ENCODE measurements at regions not wholly inside any gene's neighbourhood (a gene's known extent, or its start where the extent isn't known, plus 50 kb on each side); places are given as distances from the start of the nearest gene placed in this dataset.

DNA sequence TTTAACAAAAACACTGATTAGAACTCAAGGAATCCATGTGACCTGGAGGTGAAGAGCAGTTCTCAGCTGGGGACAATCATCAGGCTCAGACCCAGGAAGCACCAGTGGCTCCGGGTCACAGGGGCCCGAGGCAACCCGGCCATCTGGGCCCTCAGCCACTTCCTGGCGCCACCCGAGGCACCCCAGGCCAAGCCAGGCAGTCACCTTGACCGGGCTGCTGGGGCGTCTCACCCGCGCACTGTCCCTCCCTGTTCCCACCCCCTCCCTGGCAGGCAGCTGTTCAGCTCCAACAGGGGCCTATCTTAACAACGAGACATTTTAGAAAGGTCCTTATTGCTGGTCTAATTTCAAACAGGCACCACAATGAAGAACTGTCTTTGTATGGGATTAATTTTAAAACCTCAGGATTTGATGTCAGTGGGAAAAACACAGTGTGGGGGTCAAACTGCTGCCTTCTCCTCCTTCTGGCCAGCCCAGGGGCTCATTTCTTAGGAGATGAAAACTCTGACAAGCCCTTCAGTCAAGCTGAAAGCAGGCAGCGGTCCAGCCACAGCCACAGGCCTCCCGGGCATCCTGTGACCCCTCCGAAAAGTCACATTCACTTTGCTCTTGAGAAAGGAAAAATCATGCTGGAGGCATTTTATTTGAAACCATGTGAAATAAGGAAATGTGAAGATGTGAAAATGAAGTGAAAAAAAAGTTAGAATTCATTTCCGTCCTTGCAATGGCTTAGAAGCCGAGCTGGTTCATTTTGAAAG is 83.3 kb downstream of the KCTD15 start:
- Histone ChIP-seq H3K27me3 (ENCODE audit: control insufficient read depth, insufficient read depth, low read length) (no peaks in the 10 kb centered on the region), H3K36me3 (ENCODE audit: control insufficient read depth, insufficient read depth, low read length) (no peaks in the 10 kb centered on the region), H3K4me1 (ENCODE audit: control insufficient read depth, insufficient read depth, low read length) (peaks cover 29% of the 10 kb centered on the region), H3K9me3 (ENCODE audit: control insufficient read depth, insufficient read depth, low read depth, low read length) (no peaks in the 10 kb centered on the region), H3K9ac (ENCODE audit: low read length) (no peak overlapping the region), H3K4me3 (ENCODE audit: low read depth, low read length) (no peak overlapping the region), H3K27ac (ENCODE audit: low read depth, low read length) (no peak overlapping the region)

DNA sequence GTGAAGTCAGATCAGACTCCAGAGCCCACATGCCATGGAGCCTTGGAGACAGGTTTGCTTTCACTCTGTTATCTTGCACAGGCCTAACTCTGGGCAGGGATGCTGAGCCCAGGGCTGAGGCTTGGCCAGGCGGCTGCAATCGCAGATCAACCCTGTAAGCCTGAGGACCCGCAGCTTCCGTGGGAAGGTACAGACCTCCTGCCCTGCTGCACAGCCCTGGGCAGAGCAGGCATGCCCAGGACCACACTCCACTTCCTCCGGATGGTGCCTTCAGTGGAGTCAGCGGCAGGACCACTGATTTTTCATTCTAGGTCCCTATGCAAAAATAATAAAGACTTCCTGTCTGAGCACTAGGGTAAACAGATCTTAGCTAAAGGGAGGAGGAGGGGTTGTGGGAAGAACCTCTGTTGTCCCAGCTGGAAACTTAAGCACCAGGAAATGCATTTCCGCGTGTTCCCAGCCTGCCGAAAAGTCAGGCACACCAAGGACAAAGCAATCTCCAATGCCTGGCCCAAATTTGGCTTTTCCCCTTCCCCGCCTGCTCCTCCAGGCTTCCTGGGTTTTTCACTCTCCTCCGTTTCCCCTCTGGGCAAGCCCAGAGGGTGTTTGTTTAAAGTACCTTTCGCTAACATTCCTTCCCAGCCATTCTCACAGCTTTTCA is 87.3 kb downstream of the KCTD15 start:
- Histone ChIP-seq H3K27ac (ENCODE audit: low read depth, low read length) (peak overlapping the region; percentile 67), H3K4me3 (ENCODE audit: low read depth, low read length) (peak overlapping the region; percentile 33), H3K4me1 (ENCODE audit: control insufficient read depth, insufficient read depth, low read length) (peaks cover 33% of the 10 kb centered on the region), H3K36me3 (ENCODE audit: control insufficient read depth, insufficient read depth, low read length) (no peaks in the 10 kb centered on the region), H3K9ac (ENCODE audit: low read length) (peak overlapping the region; percentile 48), H3K27me3 (ENCODE audit: control insufficient read depth, insufficient read depth, low read length) (no peaks in the 10 kb centered on the region), H3K9me3 (ENCODE audit: control insufficient read depth, insufficient read depth, low read depth, low read length) (no peaks in the 10 kb centered on the region)

DNA sequence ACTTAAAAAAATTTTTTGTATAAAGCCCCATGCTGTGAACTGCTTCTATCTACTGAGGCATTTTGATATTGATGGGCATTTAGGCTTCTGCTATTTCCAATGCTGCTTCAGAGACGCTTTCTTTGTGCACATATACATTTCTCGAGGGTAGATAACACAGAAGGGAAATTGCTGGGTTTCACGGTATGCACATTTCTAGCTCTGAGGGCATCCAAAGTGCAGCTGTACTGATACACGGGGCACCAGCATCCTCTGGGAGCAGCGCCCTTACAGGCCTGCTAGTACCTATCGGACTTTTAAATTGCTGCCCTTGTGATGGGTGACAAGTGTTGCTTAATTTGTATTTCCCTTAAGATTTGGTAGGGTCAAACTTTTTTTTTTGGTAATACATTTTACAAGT is 88.6 kb downstream of the KCTD15 start:
- H3K4me3 ChIP-seq (ENCODE audit: low read depth, low read length) = no peak overlapping the region
- no peaks in the 10 kb centered on the region for H3K9me3 ChIP-seq (ENCODE audit: control insufficient read depth, insufficient read depth, low read depth, low read length)

DNA sequence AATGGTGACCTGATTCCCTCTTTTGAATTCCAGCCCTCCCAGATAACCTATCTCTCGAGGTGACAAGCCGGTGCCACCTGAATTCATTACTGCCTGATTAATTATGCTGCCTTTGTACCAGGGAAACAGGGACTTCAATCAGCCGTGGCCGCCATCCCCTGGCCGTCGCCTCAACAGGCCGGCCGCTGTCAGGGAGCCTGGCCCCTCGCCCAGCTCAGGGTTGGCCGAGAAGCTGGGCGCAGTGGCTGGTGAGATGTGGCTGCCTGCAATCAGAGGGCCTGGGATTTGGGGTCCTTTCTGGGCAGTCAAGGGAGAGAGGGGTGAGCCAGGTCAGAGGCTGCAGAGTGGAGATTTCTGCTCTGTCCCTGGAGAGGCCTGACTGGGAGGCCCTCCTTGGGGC is 91.2 kb downstream of the KCTD15 start:
- 0 out of 2 replicates have a peak, but pooled peaks cover 3% of the 10 kb centered on the region for H3K9me3 ChIP-seq (ENCODE audit: control insufficient read depth, insufficient read depth, low read depth, low read length)
- H3K27me3 ChIP-seq (ENCODE audit: control insufficient read depth, insufficient read depth, low read length) = no peaks in the 10 kb centered on the region
- H3K4me1 ChIP-seq (ENCODE audit: control insufficient read depth, insufficient read depth, low read length) = peaks cover 20% of the 10 kb centered on the region
- H3K27ac ChIP-seq (ENCODE audit: low read depth, low read length) = no peak overlapping the region
- H3K36me3 ChIP-seq (ENCODE audit: control insufficient read depth, insufficient read depth, low read length) = no peaks in the 10 kb centered on the region
- H3K4me3 ChIP-seq (ENCODE audit: low read depth, low read length) = no peak overlapping the region
- no peak overlapping the region for H3K9ac ChIP-seq (ENCODE audit: low read length)

More for the DNA sequence above, 88.6 kb downstream of the KCTD15 start:
- H3K27me3 ChIP-seq (ENCODE audit: control insufficient read depth, insufficient read depth, low read length) = no peaks in the 10 kb centered on the region
- H3K36me3 ChIP-seq (ENCODE audit: control insufficient read depth, insufficient read depth, low read length) = no peaks in the 10 kb centered on the region
- peaks cover 23% of the 10 kb centered on the region for H3K4me1 ChIP-seq (ENCODE audit: control insufficient read depth, insufficient read depth, low read length)
- no peak overlapping the region for H3K9ac ChIP-seq (ENCODE audit: low read length)
- no peak overlapping the region for H3K27ac ChIP-seq (ENCODE audit: low read depth, low read length)

DNA sequence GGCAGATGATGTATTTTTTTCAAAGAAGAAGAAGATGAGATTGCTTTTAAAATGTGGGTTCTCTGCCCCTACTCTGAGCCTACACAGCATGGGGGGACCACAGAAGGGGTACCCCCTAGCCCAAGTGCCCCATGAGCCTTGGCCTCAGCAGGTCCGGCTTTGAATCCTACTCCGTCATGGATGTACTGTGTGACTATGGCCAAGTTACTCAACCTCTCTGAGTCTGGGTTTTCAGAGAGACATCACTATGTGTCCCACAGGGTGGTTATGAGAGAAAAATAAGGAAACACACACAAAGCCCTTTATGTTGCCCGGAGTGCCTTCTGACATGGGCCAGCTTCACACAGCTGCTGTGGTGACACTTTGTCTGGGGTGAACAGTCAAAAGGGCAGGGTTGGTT is 92.0 kb downstream of the KCTD15 start:
- H3K27ac ChIP-seq (ENCODE audit: low read depth, low read length) = no peak overlapping the region
- no peak overlapping the region for H3K9ac ChIP-seq (ENCODE audit: low read length)
- H3K4me3 ChIP-seq (ENCODE audit: low read depth, low read length) = no peak overlapping the region
- H3K36me3 ChIP-seq (ENCODE audit: control insufficient read depth, insufficient read depth, low read length) = no peaks in the 10 kb centered on the region
- H3K9me3 ChIP-seq (ENCODE audit: control insufficient read depth, insufficient read depth, low read depth, low read length) = 0 out of 2 replicates have a peak, but pooled peaks cover 3% of the 10 kb centered on the region
- no peaks in the 10 kb centered on the region for H3K27me3 ChIP-seq (ENCODE audit: control insufficient read depth, insufficient read depth, low read length)
- peaks cover 13% of the 10 kb centered on the region for H3K4me1 ChIP-seq (ENCODE audit: control insufficient read depth, insufficient read depth, low read length)

DNA sequence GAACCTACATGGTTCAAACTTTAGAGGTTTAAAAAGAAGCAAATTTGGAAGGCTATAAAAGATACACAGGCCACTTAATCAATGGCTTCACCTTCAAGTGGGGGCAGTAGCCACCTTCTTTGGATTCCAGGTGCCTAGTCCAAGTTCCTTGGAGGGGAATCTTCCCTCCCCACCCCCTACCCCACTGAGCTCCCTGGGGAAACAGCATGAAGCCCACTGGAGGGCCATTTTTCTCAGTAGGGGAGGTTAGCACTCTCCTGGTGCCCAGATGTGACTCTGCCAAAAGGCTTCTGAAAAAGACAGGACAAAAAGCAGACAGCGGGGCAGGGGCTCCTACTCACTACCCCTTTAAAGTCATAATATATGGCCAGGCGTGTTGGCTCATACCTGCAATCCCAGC is 93.9 kb downstream of the KCTD15 start:
- H3K27ac ChIP-seq (ENCODE audit: low read depth, low read length) = no peak overlapping the region
- no peak overlapping the region for H3K4me3 ChIP-seq (ENCODE audit: low read depth, low read length)
- peaks cover 5% of the 10 kb centered on the region for H3K27me3 ChIP-seq (ENCODE audit: control insufficient read depth, insufficient read depth, low read length)
- no peak overlapping the region for H3K9ac ChIP-seq (ENCODE audit: low read length)
- H3K9me3 ChIP-seq (ENCODE audit: control insufficient read depth, insufficient read depth, low read depth, low read length) = 0 out of 2 replicates have a peak, but pooled peaks cover 3% of the 10 kb centered on the region
- no peaks in the 10 kb centered on the region for H3K36me3 ChIP-seq (ENCODE audit: control insufficient read depth, insufficient read depth, low read length)
- peaks cover 4% of the 10 kb centered on the region; the same call in 1 of the 2 replicates for H3K4me1 ChIP-seq (ENCODE audit: control insufficient read depth, insufficient read depth, low read length)

DNA sequence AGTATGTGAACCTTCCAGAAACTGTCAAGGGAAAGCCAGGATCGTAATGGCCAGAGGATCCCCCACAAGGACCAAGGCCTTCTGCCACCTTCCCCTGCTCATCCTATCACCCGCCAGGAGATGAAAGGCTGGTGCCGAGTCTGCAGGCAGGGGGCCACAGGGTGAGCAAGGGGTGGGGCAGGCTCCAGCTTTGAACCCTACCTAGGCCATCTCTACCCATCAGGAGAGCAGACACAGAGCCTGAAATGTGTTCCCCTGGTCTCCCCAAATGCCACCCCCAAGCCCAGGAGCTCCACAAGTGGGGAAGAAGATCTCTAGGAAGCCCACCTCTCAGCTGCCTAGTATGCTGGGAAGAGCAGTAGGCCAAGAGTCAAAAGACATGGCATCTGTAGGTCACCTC is 95.1 kb downstream of the KCTD15 start:
- Histone ChIP-seq H3K9me3 (ENCODE audit: control insufficient read depth, insufficient read depth, low read depth, low read length) (0 out of 2 replicates have a peak, but pooled peaks cover 3% of the 10 kb centered on the region), H3K27ac (ENCODE audit: low read depth, low read length) (no peak overlapping the region), H3K36me3 (ENCODE audit: control insufficient read depth, insufficient read depth, low read length) (no peaks in the 10 kb centered on the region), H3K27me3 (ENCODE audit: control insufficient read depth, insufficient read depth, low read length) (peaks cover 5% of the 10 kb centered on the region), H3K9ac (ENCODE audit: low read length) (no peak overlapping the region), H3K4me1 (ENCODE audit: control insufficient read depth, insufficient read depth, low read length) (peaks cover 4% of the 10 kb centered on the region; the same call in 1 of the 2 replicates), H3K4me3 (ENCODE audit: low read depth, low read length) (no peak overlapping the region)

DNA sequence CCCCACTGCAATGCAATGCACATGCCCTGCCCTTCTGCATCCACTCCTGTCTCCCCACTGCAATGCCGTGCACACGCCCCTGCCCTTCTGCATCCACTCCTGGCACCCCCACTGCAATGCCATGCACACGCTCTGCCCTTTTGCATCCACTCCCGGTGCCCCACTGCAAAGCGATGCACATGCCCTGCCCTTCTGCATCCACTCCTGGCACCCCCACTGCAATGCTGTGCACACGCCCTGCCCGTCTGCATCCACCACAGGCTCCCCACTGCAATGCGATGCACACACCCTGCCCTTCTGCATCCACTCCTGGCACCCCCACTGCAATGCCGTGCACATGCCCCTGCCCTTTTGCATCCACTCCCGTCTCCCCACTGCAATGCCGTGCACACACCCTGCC is 98.1 kb downstream of the KCTD15 start:
- H3K27me3 ChIP-seq (ENCODE audit: control insufficient read depth, insufficient read depth, low read length) = peaks cover 5% of the 10 kb centered on the region

DNA sequence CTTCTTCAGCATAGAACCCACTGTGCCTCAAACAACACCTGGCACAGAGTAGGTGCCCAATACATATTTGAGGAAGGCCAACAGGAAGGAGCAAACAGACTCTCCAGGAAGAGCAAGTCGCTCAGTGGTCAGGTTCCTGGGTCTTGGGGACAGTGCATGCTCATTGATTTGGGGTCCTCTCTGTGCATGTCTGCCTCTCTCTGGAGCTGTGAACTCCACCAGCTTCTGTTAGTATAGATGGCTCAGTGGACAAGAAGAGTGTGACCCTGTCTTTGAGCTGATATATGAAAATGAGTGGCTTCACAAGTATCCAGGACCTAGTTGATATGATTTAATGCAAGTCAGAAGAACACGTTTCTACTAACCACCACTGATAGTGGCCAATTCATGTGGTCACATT is 98.7 kb downstream of the KCTD15 start:
- Histone ChIP-seq H3K36me3 (ENCODE audit: control insufficient read depth, insufficient read depth, low read length) (no peaks in the 10 kb centered on the region), H3K9me3 (ENCODE audit: control insufficient read depth, insufficient read depth, low read depth, low read length) (peaks cover 27% of the 10 kb centered on the region), H3K27me3 (ENCODE audit: control insufficient read depth, insufficient read depth, low read length) (peaks cover 5% of the 10 kb centered on the region), H3K4me1 (ENCODE audit: control insufficient read depth, insufficient read depth, low read length) (no peaks in the 10 kb centered on the region), H3K4me3 (ENCODE audit: low read depth, low read length) (no peak overlapping the region), H3K27ac (ENCODE audit: low read depth, low read length) (no peak overlapping the region), H3K9ac (ENCODE audit: low read length) (no peak overlapping the region)

More for the DNA sequence above, 98.1 kb downstream of the KCTD15 start:
- H3K27ac ChIP-seq (ENCODE audit: low read depth, low read length) = no peak overlapping the region
- H3K4me1 ChIP-seq (ENCODE audit: control insufficient read depth, insufficient read depth, low read length) = no peaks in the 10 kb centered on the region
- no peaks in the 10 kb centered on the region for H3K36me3 ChIP-seq (ENCODE audit: control insufficient read depth, insufficient read depth, low read length)
- no peak overlapping the region for H3K4me3 ChIP-seq (ENCODE audit: low read depth, low read length)
- H3K9ac ChIP-seq (ENCODE audit: low read length) = no peak overlapping the region
- peaks cover 27% of the 10 kb centered on the region for H3K9me3 ChIP-seq (ENCODE audit: control insufficient read depth, insufficient read depth, low read depth, low read length)

DNA sequence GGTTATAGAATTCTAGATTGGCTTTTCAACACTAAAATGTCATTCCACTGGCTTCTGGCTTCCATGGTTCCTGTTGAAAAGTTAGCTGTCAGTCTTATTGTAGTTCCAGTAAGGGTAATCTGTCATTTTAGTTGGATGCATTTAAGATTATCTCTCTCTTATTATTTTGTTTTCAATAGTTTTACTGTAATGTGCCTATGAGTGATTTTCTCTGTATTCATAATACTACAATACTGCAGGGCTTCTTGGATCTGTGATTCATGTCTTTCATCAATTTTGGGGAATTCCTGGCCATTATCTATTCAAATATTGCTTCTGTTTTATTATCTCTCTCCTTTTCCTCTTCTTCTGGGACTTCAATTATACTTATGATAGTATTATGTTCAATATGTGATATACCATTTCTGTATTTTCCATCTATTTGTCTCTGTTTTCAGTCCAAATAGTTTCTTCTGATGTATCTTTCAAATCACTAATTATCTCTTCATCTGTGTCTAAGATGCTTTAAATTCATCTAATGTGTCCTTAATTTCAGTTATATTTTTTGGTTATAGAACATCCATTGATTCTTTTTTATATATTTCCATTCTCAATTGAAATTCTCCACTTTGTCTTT is 101.5 kb downstream of the KCTD15 start:
- peaks cover 5% of the 10 kb centered on the region for H3K27me3 ChIP-seq (ENCODE audit: control insufficient read depth, insufficient read depth, low read length)
- H3K36me3 ChIP-seq (ENCODE audit: control insufficient read depth, insufficient read depth, low read length) = no peaks in the 10 kb centered on the region
- no peak overlapping the region for H3K27ac ChIP-seq (ENCODE audit: low read depth, low read length)
- H3K9ac ChIP-seq (ENCODE audit: low read length) = no peak overlapping the region
- no peaks in the 10 kb centered on the region; the same call in 1 of the 2 replicates for H3K4me1 ChIP-seq (ENCODE audit: control insufficient read depth, insufficient read depth, low read length)
- H3K4me3 ChIP-seq (ENCODE audit: low read depth, low read length) = no peak overlapping the region
- peaks cover 24% of the 10 kb centered on the region for H3K9me3 ChIP-seq (ENCODE audit: control insufficient read depth, insufficient read depth, low read depth, low read length)

DNA sequence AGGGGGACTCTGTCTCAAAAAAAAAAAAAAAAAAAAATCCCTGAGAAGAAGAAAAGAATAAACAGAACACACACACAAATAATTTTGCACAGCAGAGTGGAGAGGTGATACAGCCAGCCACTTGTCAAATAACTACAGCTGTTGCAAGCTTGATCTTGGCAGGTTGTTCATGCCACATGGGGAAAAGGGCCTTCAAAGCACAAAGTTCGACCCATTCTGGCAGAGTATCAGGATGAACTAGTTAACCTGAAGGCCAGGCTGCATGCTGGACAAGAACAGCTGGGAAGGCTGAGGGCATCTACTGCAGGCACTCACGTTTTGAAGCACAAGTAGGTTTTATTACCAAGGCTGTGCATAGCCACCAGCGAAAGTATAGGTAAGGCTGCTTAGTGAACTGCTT is 104.1 kb downstream of the KCTD15 start:
- Histone ChIP-seq H3K4me1 (ENCODE audit: control insufficient read depth, insufficient read depth, low read length) (peaks cover 16% of the 10 kb centered on the region), H3K27ac (ENCODE audit: low read depth, low read length) (no peak overlapping the region), H3K36me3 (ENCODE audit: control insufficient read depth, insufficient read depth, low read length) (no peaks in the 10 kb centered on the region), H3K4me3 (ENCODE audit: low read depth, low read length) (no peak overlapping the region), H3K27me3 (ENCODE audit: control insufficient read depth, insufficient read depth, low read length) (no peaks in the 10 kb centered on the region), H3K9me3 (ENCODE audit: control insufficient read depth, insufficient read depth, low read depth, low read length) (peaks cover 24% of the 10 kb centered on the region), H3K9ac (ENCODE audit: low read length) (no peak overlapping the region)
